Nephron progenitor cell (in vitro differentiated cells): ENCODE measurements at regions not wholly inside any gene's neighbourhood (a gene's known extent, or its start where the extent isn't known, plus 50 kb on each side); places are given as distances from the start of the nearest gene placed in this dataset.

ENCODE experiments used
- DNase-seq: peaks from one replicate; pipeline ENCODE4 v3.0.0; 2021
- H3K27ac Mint-ChIP-seq: 2 replicates; pipeline ENCODE4 v1.8.0; 2021; ENCODE audit warnings: mild to moderate bottlenecking, moderate library complexity, mixed read lengths
- H3K27me3 Mint-ChIP-seq: 2 replicates; pipeline ENCODE4 v1.8.0; 2021; ENCODE audit warnings: mild to moderate bottlenecking, low read depth, mixed read lengths; ENCODE audit not compliant: poor library complexity
- H3K36me3 Mint-ChIP-seq: 2 replicates; pipeline ENCODE4 v1.8.0; 2021; ENCODE audit warnings: low read depth, mixed read lengths
- H3K4me1 Mint-ChIP-seq: 2 replicates; pipeline ENCODE4 v1.8.0; 2021; ENCODE audit warnings: mixed read lengths
- H3K4me3 Mint-ChIP-seq: 2 replicates; pipeline ENCODE4 v1.8.0; 2021; ENCODE audit warnings: mild to moderate bottlenecking, moderate library complexity, mixed read lengths
- H3K9me3 Mint-ChIP-seq: 2 replicates; pipeline ENCODE4 v1.8.0; 2021; ENCODE audit warnings: mild to moderate bottlenecking, moderate library complexity, mixed read lengths
- CTCF ChIP-seq: fragments of 200-600 bp; sonication (generic); IDR thresholded peaks from 2 replicates; pipeline ENCODE4 v1.5.0; 2021; ENCODE audit warnings: antibody characterized with exemption

- no peak overlapping the region for H3K4me3 Mint-ChIP-seq
- DNase-seq: no peak
These were observed 223.4 kb upstream of the GADL1 start for GRCh38 chr3:31117854-31118253.

GRCh38 chr3:31124373-31124772, 229.9 kb upstream of the GADL1 start:
- Mint-ChIP-seq H3K27me3 (peaks cover 9% of the 10 kb centered on the region), H3K27ac (no peak overlapping the region), H3K9me3 (peaks cover 23% of the 10 kb centered on the region), H3K4me3 (no peak overlapping the region), H3K36me3 (peaks cover 9% of the 10 kb centered on the region), H3K4me1 (peaks cover 4% of the 10 kb centered on the region)
- no peak for DNase-seq
- no peak for TF ChIP-seq CTCF

More at GRCh38 chr3:31117854-31118253, 223.4 kb upstream of the GADL1 start:
- H3K4me1 Mint-ChIP-seq: no peaks in the 10 kb centered on the region
- TF ChIP-seq CTCF: no peak
- no peaks in the 10 kb centered on the region for H3K36me3 Mint-ChIP-seq
- peaks cover 17% of the 10 kb centered on the region for H3K9me3 Mint-ChIP-seq
- H3K27ac Mint-ChIP-seq: no peak overlapping the region
- peaks cover 10% of the 10 kb centered on the region for H3K27me3 Mint-ChIP-seq

GRCh38 chr3:31125413-31126020, 231.1 kb upstream of the GADL1 start:
- Mint-ChIP-seq H3K4me1 (peaks cover 4% of the 10 kb centered on the region), H3K36me3 (peaks cover 9% of the 10 kb centered on the region), H3K4me3 (no peak overlapping the region), H3K9me3 (peaks cover 21% of the 10 kb centered on the region), H3K27me3 (peaks cover 9% of the 10 kb centered on the region), H3K27ac (no peak overlapping the region)
- no peak for DNase-seq
- TF ChIP-seq CTCF: no peak

GRCh38 chr3:31129241-31129640, 234.8 kb upstream of the GADL1 start:
- H3K4me3 Mint-ChIP-seq: no peak overlapping the region
- TF ChIP-seq CTCF: no peak
- no peaks in the 10 kb centered on the region for H3K27me3 Mint-ChIP-seq
- no peak for DNase-seq
- H3K9me3 Mint-ChIP-seq: peaks cover 11% of the 10 kb centered on the region
- no peak overlapping the region for H3K27ac Mint-ChIP-seq
- peaks cover 11% of the 10 kb centered on the region for H3K4me1 Mint-ChIP-seq
- H3K36me3 Mint-ChIP-seq: peaks cover 5% of the 10 kb centered on the region

GRCh38 chr3:31132132-31132769, 237.8 kb upstream of the GADL1 start:
- no peak overlapping the region for H3K4me3 Mint-ChIP-seq
- peaks cover 3% of the 10 kb centered on the region for H3K27me3 Mint-ChIP-seq
- TF ChIP-seq CTCF: peak; percentile 41
- H3K9me3 Mint-ChIP-seq: no peaks in the 10 kb centered on the region
- H3K4me1 Mint-ChIP-seq: peaks cover 11% of the 10 kb centered on the region
- no peak for DNase-seq
- H3K27ac Mint-ChIP-seq: no peak overlapping the region
- no peaks in the 10 kb centered on the region for H3K36me3 Mint-ChIP-seq

GRCh38 chr3:31133541-31133940, 239.1 kb upstream of the GADL1 start:
- H3K27me3 Mint-ChIP-seq: peaks cover 3% of the 10 kb centered on the region
- H3K9me3 Mint-ChIP-seq: no peaks in the 10 kb centered on the region
- no peak for TF ChIP-seq CTCF
- no peak overlapping the region for H3K4me3 Mint-ChIP-seq
- peaks cover 7% of the 10 kb centered on the region for H3K4me1 Mint-ChIP-seq
- H3K36me3 Mint-ChIP-seq: no peaks in the 10 kb centered on the region
- no peak overlapping the region for H3K27ac Mint-ChIP-seq
- no peak for DNase-seq
